Breast epithelium (tissue), 4 donors: ENCODE measurements at regions not wholly inside any gene's neighbourhood (a gene's known extent, or its start where the extent isn't known, plus 50 kb on each side); places are given as distances from the start of the nearest gene placed in this dataset.

Experiments used
- DNase-seq, 2 donors: peaks; one replicate each; pipeline ENCODE4 v3.0.0-alpha.2; 2019; ENCODE audit warnings: low spot score in 2 of 2
- H3K27ac ChIP-seq, 2 donors: fragments of 200-600 bp; sonication (generic) in 1 of 2; one replicate each; pipeline ENCODE4 v1.5.1; 2016 to 2019; ENCODE audit warnings: mild to moderate bottlenecking in 1 of 2
- H3K27me3 ChIP-seq, 2 donors: fragments of 200-600 bp; sonication (generic) in 1 of 2; one replicate each; pipeline versions ENCODE4 v1.5.1 to v1.6.0; 2017 to 2019; ENCODE audit warnings: control low read depth in 1 of 2, mild to moderate bottlenecking in 1 of 2
- H3K36me3 ChIP-seq: fragments of 200-600 bp; one replicate; pipeline ENCODE4 v1.5.1; 2019
- H3K4me1 ChIP-seq, 2 donors: fragments of 200-600 bp; sonication (generic); one replicate each; pipeline ENCODE4 v1.5.1; 2016 to 2019; ENCODE audit warnings: control low read depth in 1 of 2
- H3K4me3 ChIP-seq, 3 donors: fragments of 200-600 bp; sonication (generic); 1 replicate in 2 of 3; 2 replicates in 1 of 3; pipeline ENCODE4 v1.5.1; 2016 to 2019; ENCODE audit warnings: mild to moderate bottlenecking in 3 of 3, moderate library complexity in 2 of 3
- H3K9me3 ChIP-seq, 2 donors: fragments of 200-600 bp; sonication (generic) in 1 of 2; one replicate each; pipeline ENCODE4 v1.5.1; 2016 to 2019; ENCODE audit warnings: control low read depth in 1 of 2
- CTCF ChIP-seq, 3 donors: fragments of 450-650 bp; IDR thresholded peaks; one replicate each; pipeline ENCODE4 v1.5.1; 2016 to 2017; ENCODE audit warnings: antibody characterized with exemption in 3 of 3, mild to moderate bottlenecking in 3 of 3, moderate library complexity in 3 of 3
- POLR2A ChIP-seq: fragments of 450-650 bp; IDR thresholded peaks from one replicate; pipeline ENCODE4 v1.6.1; 2016; ENCODE audit warnings: antibody characterized with exemption, mild to moderate bottlenecking, moderate library complexity
- POLR2AphosphoS5 ChIP-seq, 3 donors: sonication (generic); formaldehyde crosslinking; IDR thresholded peaks; one replicate each; pipeline ENCODE4 v1.6.1; 2017; ENCODE audit warnings: antibody characterized with exemption in 3 of 3
- intact Hi-C: fragments of 100-400 bp; cut with DNase I; formaldehyde crosslinking; loops from one replicate; pipeline ENCODE4 v1.15.1; 2023; ENCODE audit warnings: low total_unique reads

GRCh38 chr12:34348064-34348463 lies 325.8 kb downstream of the ALG10 start:
- no peak for DNase-seq
- H3K4me1 ChIP-seq: no peaks in the 10 kb centered on the region
- no peak overlapping the region for H3K27ac ChIP-seq
- TF ChIP-seq POLR2AphosphoS5 (IDR thresholded peaks at IDR 0.05) (no peak), CTCF (IDR thresholded peaks at IDR 0.05) (no peak), POLR2A (no peak)
- intact Hi-C loops: no loop called here
- no peak overlapping the region for H3K4me3 ChIP-seq
- H3K27me3 ChIP-seq: peaks cover 0 to 16% of the 10 kb centered on the region in 2 donors
- H3K9me3 ChIP-seq: peaks cover 98 to 99% of the 10 kb centered on the region in 2 donors
- no peaks in the 10 kb centered on the region for H3K36me3 ChIP-seq

DNA sequence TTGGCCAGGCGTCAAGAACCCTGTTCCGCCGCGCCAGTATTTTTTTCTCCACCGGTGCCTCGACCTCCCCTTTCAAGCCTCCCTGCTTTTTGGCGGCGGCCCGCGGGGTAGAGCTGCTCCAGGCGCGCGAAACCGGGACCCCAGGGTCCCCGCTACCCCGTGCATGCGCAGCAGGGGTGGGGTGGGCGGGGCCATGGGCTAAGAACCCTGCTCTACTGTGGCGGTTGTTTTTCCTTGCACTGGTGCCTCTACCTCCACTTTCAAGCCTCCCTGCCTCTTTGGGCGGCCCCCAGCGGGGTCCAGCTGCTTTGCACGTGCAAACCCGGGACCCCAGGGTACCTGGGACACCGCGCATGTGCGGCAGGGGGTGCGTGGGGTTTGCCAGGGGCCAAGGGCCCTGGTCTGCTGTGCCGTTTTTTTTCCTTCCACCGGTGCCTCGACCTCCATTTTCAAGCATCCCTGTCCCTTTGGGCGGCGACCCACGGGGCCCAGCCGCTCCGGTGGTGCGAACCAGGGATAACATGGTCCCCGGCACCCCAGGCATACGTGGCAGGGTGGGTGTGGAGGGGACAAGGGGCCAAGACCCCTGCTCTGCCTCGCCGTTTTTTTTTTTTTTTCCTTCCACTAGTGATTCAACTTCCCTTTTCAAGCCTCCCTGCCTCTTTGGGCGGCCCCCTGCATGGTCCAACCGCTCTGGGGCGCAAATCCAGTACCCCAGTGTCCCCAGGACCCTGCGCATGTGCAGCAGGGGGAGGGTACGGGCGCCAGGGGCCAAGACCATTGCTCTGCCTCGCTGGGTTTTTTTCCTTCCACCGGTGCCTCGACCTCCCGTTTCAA lies 326.8 kb downstream of the ALG10 start:
- H3K27ac ChIP-seq: no peak overlapping the region
- intact Hi-C loops: no loop called here
- H3K4me1 ChIP-seq: no peaks in the 10 kb centered on the region
- no peak for TF ChIP-seq POLR2A
- TF ChIP-seq CTCF (IDR thresholded peaks at IDR 0.05): no peak
- TF ChIP-seq POLR2AphosphoS5 (IDR thresholded peaks at IDR 0.05): no peak
- peaks cover 0 to 21% of the 10 kb centered on the region in 2 donors for H3K27me3 ChIP-seq
- DNase-seq: no peak
- H3K4me3 ChIP-seq: no peak overlapping the region
- H3K9me3 ChIP-seq: peaks cover 98 to 99% of the 10 kb centered on the region in 2 donors
- H3K36me3 ChIP-seq: no peaks in the 10 kb centered on the region

- no peak for TF ChIP-seq POLR2A
- TF ChIP-seq POLR2AphosphoS5 (IDR thresholded peaks at IDR 0.05): no peak
- no peak for TF ChIP-seq CTCF (IDR thresholded peaks at IDR 0.05)
- no peak for DNase-seq
- Histone ChIP-seq H3K9me3 (peaks cover 98 to 99% of the 10 kb centered on the region in 2 donors), H3K27ac (no peak overlapping the region), H3K36me3 (no peaks in the 10 kb centered on the region), H3K4me1 (no peaks in the 10 kb centered on the region), H3K27me3 (peaks cover 0 to 21% of the 10 kb centered on the region in 2 donors), H3K4me3 (no peak overlapping the region)
- intact Hi-C loops: no loop called here
Measured at GRCh38 chr12:34349673-34349961, 327.3 kb downstream of the ALG10 start.

DNA sequence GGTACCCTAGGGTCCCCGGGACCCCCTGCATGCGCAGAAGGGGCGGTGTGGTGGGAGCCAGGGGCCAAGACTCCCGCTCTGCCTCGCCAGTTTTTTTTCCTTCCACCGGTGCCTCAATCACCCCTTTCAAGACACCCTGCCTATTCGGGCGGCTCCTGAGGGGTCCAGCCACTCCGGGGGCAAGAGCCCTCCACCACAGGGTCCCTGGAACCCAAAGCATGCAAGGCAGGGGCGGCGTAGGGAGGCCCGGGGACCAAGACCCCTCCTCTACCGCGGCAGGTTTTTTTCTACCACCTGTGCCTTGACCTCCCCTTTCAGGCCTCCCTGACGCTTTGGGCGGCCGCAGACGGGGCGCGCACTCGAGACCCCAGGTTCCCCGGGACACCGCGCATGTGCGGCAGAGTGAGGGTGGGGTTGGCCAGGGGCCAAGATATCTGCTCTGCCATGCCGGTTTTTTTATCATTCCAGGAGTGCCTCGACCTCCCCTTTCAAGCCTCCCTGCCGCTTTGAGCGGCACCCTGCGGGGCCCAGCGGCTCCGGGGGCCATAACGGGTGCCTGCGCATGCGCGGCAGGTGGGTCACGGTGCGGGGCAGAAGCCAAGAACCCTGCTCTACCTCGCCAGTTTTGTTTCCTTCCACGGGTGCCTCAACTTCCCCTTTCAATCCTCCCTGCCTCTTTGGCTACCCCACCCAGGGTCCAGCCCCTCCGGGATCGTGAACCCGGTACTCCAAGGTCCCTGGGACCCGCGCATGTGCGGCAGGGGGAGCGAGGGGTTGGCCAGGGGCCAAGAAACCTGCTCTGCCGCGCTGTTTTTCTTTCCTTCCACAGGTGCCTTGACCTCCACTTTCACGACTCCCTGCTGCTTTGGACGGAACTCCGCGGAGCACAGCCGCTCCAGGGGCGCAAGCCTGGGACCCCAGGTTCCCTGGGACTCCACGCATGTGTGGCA lies 328.1 kb downstream of the ALG10 start:
- Histone ChIP-seq H3K27ac (no peak overlapping the region), H3K36me3 (no peaks in the 10 kb centered on the region), H3K27me3 (peaks cover 0 to 20% of the 10 kb centered on the region in 2 donors), H3K4me1 (no peaks in the 10 kb centered on the region), H3K4me3 (no peak overlapping the region), H3K9me3 (peaks cover 98 to 99% of the 10 kb centered on the region in 2 donors)
- no peak for DNase-seq
- intact Hi-C loops: no loop called here
- no peak for TF ChIP-seq CTCF (IDR thresholded peaks at IDR 0.05)
- no peak for TF ChIP-seq POLR2A
- TF ChIP-seq POLR2AphosphoS5 (IDR thresholded peaks at IDR 0.05): no peak

DNA sequence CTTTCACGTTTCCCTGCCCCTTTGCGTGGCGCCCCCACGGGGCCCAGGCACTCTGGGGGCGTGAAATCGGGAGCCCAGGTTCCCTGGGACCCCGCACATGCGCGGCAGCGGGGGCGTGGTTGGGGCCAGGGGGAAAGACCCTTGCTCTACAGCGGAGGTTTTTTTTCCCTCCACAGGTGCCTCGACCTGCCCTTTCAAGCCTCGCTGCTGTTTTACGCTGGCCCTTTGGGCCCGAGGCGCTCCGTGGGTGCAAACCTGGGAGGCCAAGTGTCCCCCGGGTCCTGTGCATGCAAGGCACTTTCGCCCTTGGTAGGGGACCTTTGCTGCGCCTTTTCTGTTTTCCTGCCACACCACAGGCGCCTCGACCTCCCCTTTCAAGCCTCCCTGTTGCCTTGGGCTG lies 329.8 kb downstream of the ALG10 start:
- intact Hi-C loops: no loop called here
- Histone ChIP-seq H3K27me3 (peaks cover 0 to 10% of the 10 kb centered on the region in 2 donors), H3K4me3 (no peak overlapping the region), H3K27ac (no peak overlapping the region), H3K9me3 (peaks cover 97 to 99% of the 10 kb centered on the region in 2 donors), H3K36me3 (no peaks in the 10 kb centered on the region), H3K4me1 (no peaks in the 10 kb centered on the region)
- no peak for TF ChIP-seq POLR2A
- no peak for TF ChIP-seq CTCF (IDR thresholded peaks at IDR 0.05)
- TF ChIP-seq POLR2AphosphoS5 (IDR thresholded peaks at IDR 0.05): no peak
- DNase-seq: no peak
